GM21515 (cell line): ENCODE measurements at regions not wholly inside any gene's neighbourhood (a gene's known extent, or its start where the extent isn't known, plus 50 kb on each side); places are given as distances from the start of the nearest gene placed in this dataset.

Experiments
- ATAC-seq: cut with Tn5 transposase; IDR thresholded peaks from one replicate; pipeline ENCODE4 v1.9.1; 2021; ENCODE audit not compliant: unreplicated experiment

DNA sequence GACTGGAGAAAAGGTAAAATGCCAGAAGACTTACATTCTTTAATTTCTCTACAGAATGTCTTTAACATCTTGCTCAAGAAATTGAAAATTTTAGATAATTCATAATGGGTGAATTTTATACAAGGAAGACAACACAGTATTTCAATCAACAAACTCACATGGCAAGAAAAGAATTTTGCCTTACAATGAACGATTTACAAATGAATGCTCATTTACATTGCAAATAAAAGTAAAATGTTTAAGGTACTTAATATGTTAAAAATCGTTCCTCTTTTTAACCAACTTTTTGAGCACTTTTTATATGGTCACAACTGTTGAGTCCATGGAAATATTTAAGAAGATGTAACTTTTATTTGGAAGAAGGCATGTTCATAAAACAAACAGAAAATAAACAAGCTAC lies 174.8 kb upstream of the UBE2E2 start:
- no peak for ATAC-seq

DNA sequence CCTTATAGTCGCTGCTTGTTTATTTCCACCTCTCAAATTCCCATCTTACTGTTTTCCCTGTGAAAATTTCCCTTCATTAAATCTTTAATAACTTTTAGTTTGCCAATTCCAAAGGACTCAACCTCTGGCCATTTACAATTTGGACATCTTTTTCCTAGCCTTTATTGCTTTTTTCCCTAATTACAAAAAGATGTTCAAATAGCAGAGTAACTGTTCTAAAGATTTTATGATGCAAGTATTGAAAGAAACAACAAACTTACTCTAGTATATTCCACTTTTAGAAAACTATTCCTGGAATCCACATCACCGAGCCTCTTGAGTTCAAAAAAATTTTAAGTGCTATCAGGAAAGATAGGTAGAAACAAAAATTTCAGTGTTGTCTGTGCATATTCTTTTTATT lies 174.1 kb upstream of the UBE2E2 start:
- ATAC-seq, result no peak

DNA sequence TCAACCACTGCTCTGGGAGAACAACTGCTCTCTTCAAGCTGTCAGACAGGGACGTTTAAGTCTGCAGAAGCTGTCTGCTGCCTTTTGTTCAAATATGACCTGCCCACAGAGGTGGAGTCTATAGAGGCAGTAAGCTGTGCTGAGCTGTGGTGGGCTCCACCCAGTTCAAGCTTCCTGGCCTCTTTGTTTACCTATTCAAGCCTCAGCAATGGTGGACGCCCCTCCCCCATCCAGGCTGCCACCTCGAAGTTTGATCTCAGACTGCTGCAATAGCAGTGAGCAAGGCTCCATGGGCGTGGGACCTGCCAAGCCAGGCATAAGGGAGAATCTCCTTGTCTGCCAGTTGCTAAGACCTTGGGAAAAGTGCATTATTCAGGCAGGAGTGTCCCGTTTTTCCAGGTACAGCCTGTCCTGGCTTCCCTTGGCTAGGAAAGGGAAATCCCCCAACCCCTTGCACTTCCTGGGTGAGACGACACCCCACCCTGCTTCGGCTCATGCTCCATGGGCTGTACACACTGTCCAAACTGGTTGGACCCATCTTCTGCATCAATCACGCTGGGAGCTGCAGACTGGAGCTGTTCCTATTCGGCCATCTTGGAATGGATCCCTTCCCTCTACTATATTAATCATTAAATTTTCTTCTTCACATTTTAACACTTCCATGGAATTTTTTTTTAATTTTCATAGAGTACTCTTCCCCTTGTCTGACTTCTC lies 167.0 kb upstream of the UBE2E2 start:
- no peak for ATAC-seq

DNA sequence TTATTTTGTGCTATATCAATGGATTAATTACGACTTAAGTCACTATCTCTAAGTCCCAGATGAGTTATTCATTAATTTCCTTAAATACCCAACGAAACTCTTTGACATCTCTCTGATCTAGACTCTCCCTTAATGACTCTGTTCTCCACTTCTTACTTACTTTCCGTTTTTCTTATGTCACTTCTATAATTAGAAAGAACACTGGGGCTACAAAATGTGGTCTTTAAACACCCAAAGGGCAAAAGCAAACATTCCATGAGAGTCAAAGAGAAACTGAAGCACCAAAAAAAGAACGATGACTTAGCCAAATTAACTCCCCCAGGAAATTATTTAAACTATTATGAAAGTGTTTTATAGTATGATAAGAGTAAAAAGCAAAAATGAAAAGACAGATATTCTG lies 166.4 kb upstream of the UBE2E2 start:
- no peak for ATAC-seq

DNA sequence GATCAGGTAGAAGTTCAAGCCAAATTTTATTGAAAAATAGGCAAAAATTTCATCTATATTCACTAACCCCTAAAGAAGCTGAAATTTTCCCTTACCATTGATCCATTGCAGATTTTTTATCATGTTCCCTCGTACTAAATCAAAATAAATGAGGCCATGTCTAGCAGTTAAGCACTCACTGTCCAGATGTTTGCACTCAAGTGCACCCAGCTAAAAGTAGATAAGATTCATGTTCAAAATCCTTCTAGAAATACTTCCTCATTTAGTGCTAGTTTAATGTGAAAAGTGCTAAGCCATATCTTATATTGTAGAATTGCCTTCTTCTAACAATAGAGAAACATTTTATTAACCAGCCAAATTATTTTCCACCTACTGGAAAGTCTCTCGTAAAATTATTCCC lies 164.7 kb upstream of the UBE2E2 start:
- no peak for ATAC-seq

DNA sequence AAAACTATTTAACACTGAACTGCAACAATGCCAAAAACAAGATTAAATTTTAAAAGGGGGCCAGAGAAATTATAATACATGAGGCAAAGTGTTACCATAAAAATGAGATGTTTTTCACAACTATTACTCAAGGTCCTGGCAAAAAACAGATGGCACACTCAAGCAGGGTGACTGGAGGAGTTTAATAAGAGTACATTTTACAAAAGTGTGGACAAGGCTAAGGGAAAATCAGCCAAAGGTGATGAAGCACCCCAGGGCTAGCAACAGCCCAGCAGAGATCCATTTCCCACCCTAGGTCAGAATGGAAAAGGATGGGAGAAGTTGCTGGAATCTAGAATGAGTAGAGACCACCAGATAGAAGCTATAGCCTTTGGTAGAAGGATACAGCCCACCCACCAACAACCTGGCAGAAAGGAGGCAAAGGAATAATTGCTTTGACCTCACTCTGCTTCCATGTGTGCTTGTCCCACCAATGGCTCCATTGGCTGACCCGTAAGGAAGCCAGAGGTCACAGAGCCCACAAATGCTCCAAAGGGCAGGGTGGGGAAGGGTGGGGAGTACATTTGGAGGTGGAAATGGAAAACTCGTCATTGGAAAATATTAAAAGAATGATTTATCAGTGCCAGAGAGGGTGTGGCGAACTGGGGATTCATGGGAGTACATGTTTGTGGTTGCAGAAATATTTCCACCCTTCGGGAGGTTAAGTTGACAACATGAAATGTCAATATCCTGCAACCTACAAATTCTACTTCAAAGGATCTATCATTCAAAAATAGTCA lies 161.0 kb upstream of the UBE2E2 start:
- ATAC-seq, result no peak

DNA sequence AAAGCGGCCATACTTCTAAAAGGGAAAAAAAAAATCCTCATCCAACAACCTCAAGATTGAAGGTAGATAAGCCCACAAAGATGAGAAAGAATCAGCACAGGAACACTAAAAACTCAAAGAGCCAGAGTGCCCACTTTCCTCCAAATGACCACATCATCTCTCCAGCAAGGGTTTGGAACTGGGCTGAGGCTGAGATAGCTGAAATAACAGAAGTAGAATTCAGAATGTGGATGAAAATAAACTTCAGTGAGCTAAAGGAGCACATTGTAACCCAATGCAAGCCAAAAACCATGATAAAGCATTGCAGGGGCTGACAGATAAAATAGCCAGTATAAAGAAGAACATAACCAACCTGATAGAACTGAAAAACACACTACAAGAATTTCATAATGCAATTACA lies 158.7 kb upstream of the UBE2E2 start:
- no peak for ATAC-seq

DNA sequence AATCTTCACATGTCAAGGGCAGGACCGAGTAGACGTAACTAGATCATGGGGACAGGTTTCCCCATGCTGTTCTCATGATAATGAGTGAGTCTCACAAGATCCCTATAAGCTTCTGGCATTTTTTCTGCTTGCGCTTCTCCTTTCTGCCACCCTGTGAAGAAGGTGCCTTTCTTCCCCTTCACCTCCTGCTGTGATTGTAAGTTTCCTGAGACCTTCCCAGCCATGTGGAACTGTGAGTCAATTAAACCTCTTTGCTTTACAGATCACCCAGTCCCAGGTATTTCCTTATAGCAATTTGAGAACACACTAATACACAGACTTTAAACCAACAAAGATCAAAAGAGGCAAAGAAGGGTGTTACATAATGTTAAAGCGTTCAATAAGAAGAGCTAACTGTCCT lies 156.6 kb upstream of the UBE2E2 start:
- ATAC-seq, result no peak

DNA sequence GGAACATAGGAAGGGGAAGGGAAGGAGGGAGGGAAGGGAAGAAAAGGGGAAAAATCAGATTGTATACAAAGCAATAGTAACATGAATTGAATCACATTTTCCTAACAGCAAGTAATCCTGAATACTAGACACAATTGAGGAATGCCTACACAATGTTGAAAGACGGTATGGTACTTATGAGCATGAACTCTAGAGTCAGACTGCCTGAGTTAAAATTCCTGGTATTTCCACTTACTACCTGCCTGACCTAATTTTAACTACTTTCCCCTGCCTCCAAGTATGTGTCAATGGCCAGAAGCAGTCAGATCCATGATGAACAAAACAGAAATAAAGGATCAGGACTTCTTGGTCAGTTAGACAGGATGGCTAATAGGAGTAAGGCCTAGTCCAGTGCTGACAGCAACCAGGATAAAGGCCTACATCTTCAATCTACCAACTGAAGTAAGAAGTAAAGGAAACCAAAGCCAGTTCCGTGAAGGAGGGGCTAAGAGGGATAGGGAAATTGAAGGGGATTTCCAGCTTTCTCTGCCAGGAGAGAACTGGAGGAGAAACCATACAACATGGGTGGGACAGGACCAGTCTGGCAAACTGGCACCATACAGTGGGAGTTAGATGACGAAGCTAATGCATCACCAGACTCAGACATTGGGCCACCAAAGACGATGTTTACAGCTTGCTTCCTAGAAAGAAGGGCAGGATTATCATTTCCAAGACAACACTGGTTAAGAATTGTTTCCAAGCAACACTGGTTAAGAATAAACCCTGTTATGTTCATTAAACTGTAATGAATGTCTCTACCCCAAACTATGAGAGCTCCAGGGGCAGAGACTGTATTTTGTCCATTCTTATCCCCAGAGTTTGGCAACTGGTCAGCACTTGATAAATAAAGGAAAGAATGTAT lies 151.6 kb upstream of the UBE2E2 start:
- ATAC-seq, result no peak

DNA sequence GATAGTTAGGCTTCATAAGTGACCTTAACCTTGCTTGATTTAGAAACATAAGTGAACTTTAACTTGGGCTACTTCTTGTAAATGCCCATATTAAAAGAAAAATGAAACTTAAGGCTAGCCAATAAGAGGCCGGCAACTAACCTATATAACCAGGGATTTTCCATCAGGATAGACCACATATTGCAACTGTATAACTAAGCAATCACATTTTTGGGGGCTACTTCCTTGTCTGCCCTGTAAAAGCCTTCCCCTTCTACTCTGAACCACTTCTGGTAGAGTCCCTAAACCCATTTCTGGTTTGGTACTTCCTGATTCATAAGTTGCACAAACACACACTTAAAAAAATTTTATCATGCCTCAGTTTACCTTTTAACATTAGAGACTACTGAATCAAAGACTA lies 150.9 kb upstream of the UBE2E2 start:
- ATAC-seq, result no peak

DNA sequence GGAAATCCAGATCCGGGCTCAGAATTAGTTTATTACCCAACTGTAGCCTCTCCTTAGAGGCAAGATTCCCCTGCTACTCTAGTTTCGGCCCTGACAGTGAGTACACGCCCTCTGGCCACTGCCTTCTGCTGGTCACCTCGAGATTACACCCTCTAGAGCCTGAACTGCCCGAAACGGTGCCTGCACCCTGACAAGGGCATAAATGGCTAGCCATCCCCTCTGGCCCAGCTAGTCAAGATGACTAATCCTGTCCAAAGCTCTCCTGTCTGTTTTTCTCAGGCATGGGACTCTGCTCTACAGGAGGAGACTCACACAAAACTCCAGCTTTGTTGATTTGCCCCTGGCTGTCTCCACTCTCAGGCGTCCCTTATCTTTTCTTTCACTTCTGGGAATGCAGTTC lies 150.5 kb upstream of the UBE2E2 start:
- no peak for ATAC-seq

DNA sequence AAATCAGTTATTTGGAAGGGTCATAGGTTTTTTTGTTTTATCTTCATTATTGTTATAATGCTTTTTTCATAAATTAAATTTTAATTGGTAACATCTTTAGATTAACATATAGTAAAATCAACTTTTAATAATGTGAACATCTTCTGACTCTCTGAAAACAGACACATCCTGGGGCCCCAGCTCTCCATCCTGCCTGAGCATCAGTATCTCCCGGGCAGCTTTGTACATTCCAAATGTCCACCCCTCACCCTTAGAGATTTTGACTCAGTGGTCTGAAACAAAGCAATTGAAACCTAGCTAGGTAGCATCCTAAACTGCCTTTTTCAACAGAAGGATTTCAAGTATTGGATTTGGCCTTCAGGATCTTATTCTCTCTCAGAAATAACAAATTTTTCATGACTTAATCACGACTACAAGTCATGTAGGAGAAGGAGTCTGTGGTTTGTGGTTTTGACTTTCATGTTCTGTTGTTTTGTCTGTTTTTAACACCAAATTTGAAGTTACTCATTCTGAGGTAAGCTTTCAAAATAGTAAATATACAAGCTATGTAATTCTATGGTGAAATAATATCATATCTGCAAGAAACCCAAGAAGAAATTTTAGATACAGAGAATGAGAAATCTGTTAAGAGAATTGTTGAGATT lies 147.3 kb upstream of the UBE2E2 start:
- peak; percentile 77 for ATAC-seq

DNA sequence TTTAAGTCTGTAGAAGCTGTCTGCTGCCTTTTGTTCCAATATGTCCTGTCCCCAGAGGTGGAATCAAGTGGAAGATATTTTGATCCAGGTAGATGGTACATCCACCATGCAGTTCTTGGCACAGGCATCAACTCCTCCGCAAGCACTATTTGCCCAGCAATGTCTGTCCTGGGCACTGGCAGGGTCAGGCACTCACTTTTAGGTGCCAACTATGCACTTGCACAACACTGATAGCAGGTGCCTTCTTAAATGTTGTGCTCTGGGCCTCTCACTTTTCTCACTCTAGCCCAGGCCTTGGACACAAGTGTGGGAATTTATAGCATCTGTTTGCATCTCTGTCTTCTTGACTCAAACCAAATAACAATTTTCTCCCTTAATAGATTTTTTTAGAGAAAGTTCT lies 140.5 kb upstream of the UBE2E2 start:
- no peak for ATAC-seq

DNA sequence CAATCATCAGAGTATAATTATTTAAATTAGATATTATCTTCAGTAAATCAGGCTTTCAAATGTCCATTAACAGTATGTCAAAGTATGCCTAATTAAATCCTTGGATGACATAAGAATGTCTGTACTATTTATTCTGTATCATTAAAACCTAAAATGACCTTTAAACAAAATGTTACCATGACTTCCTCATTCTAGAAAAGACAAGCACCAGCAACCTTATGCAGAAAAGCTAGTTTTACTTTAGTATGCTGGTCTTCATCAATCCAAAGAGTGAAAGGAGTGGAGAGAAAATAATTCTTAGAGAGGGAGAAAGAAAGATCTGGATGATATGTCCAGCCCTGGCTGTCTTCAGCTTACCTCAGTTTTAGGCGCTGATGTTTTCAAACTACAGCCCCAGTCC lies 140.1 kb upstream of the UBE2E2 start:
- no peak for ATAC-seq

DNA sequence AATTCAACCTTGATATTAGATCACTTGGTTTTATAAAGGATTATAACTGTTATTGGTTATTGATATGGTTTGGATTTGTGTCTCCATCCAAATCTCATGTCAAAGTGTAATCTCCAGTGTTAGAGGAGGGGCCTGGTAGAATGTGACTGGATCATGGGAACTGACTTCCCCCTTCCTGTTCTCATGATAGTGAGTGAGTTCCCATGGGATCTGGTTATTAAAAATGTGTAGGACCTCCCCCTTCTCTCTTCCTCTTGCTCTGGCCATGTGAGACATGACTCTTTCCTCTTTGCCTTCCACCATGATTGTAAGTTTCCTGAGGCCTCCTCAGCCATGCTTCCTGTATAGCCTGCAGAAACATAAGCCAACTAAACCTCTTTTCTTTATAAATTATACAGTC lies 136.0 kb upstream of the UBE2E2 start:
- no peak for ATAC-seq

DNA sequence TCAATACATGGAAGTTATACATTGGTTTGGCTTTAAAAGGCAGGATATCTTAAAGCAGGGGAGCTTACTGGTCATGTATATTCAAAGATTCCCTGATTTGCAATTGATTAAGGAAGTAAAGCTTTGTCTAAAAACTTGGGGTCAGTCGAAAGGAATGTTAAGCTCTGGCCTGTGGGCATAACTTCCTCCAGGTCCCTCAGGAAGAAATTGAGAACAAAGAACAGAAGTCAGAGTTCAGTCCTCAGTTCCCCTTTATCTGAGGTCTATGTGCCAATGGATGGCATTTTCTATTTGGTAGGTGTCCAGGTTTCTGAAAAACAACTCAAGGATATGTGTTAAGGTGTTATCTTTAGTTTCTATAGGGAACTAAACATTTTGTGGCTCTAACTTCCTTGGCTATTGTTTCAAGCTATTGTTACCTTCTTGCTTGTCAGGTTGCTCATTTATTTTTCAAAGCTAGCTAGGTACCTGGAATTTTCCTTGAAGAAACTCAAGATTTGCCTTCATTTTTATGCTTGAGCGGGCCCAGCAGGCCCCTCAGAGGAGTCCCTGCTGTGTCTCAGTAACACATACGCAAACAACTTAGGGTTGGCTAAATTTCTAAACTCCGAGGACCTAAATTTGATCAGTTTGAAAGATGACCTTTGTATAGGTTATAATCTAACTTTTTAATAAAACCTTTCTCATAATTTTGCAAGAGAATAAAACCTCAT lies 135.0 kb upstream of the UBE2E2 start:
- ATAC-seq, result no peak

DNA sequence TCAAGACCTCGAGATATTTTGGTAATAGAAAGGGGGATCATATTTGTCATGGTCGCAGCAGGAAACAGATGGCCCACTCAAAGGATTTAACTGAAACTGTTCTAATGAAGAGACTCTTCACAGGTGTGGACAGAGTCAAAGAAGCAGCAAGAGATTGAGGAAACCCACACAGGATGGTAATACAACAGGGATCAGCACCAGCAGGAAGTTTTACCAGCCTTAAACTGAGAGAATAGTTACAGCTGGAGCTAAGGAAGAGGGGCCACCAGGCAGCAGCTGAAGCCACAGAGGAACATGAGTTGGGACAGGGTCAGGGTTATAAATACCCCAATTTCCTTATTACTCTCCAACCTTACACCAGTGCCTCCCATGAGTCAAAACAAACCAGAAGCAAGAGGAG lies 131.8 kb upstream of the UBE2E2 start:
- ATAC-seq, result peak; percentile 38

DNA sequence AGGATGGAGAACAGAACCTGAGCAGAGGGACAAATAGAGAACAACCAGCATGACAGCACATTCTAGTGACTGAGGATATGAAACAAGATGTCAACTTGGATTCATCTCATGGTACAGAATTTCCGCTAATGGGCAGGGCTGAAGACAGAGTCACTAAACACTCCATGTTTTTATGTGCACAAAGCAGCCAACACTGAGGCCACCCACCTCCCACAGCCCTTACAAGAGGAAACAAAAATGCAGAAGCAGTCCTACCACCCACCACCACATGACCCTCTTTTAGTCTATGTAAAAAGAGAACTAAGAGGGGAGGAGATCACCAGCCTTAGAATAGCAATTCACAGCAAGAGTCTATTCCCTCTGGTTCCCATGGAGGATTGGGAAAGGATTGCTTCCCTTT lies 131.4 kb upstream of the UBE2E2 start:
- peak; percentile 82 for ATAC-seq

DNA sequence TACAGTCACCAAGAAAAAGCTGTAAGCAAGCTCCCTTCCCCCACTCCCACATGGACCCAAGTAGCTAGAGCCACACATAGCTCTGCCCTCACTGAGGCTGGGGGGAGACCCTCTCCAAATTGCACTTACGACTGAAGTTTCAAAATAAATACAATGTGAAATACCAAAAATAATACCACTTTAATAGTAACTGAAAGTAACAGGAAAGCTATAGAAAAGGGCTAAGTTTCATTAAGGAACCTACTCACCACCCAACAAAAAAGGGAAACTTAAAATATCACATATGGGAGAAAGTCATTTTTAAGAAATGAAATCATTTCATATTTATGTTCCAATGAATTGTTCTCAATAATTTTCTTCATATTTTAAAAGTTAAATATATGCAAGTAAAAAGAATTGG lies 130.4 kb upstream of the UBE2E2 start:
- no peak for ATAC-seq

DNA sequence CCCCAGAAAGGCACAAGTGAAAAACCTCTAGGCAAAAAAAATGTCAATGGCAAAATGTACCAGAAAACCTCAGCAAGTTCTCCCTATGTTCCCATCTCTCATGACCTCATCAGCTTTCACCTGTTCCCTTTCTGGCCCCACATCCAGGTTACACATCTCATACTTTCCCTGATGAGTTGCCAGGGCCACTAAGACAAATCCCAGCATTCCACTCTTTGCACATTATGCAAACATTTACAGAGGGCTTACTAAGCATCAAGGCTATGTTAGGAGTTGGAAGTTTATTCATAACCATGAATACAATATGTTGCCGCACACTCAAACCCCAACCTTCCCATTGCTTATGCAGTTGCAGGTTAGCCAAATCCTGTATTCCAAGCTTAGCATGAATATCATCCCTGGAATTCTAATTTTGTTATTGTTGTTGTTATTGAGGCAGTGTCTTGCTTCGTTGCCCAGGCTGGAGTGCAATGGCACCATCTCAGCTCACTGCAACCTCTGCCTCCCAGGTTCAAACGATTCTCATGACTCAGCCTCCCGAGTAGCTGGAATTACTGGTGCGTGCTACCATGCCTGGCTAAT lies 129.3 kb upstream of the UBE2E2 start:
- ATAC-seq, result no peak
